ENCODE measurements at regions not wholly inside any gene's neighbourhood (a gene's known extent, or its start where the extent isn't known, plus 50 kb on each side); places are given as distances from the start of the nearest gene placed in this dataset.

- TF ChIP-seq CTCF (conservative IDR thresholded peaks at IDR 0.05) (no peak), EZH2 (IDR thresholded peaks at IDR 0.05; ENCODE audit: low read depth) (no peak)
Observed at GRCh38 chr22:46075764-46076531, 74.4 kb upstream of the PPARA start.
